Astrocyte of the spinal cord (primary cell): ENCODE measurements at regions not wholly inside any gene's neighbourhood (a gene's known extent, or its start where the extent isn't known, plus 50 kb on each side); places are given as distances from the start of the nearest gene placed in this dataset.
"Not testable (repeated sequence)": the region's sequence is repeated elsewhere in the genome, so short reads cannot be mapped to it uniquely, and the experiment has no call there.

Experiments used
- DNase-seq: peaks from one replicate; pipeline ENCODE4 v3.0.0; 2011; ENCODE audit warnings: low read depth, low spot score
- H3K4me3 ChIP-seq: 2 replicates; pipeline ENCODE4 v1.5.1; 2011; ENCODE audit warnings: low read depth, mild to moderate bottlenecking, low read length, moderate library complexity
- in situ Hi-C: cut with HindIII; loops from 2 replicates; pipeline ENCODE4 v1.10.0; 2017; ENCODE audit warnings: low sequenced_read_pairs
- TF ChIP-seq, protein P1 (sequence below): IDR thresholded peaks from 2 replicates; pipeline ENCODE4 v1.5.1; 2012; ENCODE audit warnings: low read depth, mild to moderate bottlenecking, low read length, inconsistent platforms

DNA sequence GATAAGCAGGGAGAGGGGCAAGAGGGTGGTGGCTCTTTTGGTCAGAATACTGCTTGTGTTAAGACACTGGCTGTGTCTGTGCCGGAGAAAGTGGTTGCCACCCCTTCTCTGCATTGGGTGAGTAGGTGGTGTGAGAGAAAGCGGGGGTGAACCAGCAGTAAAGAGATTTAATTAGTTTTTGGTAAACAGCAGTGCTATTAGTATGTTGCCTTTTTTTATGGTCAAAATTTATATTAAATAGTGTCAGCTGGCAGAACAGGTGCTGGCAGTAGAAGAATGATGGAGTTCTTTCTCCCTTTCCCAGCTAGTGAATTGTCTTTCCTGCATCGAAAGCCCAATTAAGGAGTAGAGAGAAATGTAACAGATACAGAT, 181.6 kb downstream of the LARP7 start:
- H3K4me3 ChIP-seq = peak overlapping the region; percentile 70
- DNase-seq = no peak
- TF ChIP-seq, protein P1, sequence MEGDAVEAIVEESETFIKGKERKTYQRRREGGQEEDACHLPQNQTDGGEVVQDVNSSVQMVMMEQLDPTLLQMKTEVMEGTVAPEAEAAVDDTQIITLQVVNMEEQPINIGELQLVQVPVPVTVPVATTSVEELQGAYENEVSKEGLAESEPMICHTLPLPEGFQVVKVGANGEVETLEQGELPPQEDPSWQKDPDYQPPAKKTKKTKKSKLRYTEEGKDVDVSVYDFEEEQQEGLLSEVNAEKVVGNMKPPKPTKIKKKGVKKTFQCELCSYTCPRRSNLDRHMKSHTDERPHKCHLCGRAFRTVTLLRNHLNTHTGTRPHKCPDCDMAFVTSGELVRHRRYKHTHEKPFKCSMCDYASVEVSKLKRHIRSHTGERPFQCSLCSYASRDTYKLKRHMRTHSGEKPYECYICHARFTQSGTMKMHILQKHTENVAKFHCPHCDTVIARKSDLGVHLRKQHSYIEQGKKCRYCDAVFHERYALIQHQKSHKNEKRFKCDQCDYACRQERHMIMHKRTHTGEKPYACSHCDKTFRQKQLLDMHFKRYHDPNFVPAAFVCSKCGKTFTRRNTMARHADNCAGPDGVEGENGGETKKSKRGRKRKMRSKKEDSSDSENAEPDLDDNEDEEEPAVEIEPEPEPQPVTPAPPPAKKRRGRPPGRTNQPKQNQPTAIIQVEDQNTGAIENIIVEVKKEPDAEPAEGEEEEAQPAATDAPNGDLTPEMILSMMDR = no peak
- in situ Hi-C loops = no loop called here

DNA sequence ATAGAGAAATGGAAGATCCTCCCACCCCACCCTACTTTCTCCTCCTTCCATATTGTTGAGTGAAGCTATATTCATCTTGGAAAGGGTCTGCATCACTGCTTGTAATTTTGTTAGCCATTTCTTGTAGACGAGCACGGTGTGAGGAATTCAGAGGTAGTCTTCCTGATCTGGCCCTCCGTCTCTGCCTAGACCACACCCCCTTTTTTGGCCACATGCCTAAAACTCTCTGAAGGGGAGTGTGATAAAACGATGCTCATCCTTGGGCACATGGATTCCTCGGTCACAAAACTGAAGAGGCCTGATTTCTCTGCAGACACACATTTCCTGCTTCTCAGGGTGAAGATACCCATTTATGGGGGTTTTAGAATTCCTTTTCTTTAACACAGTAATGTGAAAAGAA, 182.8 kb downstream of the LARP7 start:
- TF ChIP-seq, protein P1 = no peak
- no peak for DNase-seq
- in situ Hi-C loops = no loop called here
- H3K4me3 ChIP-seq = no peak overlapping the region

DNA sequence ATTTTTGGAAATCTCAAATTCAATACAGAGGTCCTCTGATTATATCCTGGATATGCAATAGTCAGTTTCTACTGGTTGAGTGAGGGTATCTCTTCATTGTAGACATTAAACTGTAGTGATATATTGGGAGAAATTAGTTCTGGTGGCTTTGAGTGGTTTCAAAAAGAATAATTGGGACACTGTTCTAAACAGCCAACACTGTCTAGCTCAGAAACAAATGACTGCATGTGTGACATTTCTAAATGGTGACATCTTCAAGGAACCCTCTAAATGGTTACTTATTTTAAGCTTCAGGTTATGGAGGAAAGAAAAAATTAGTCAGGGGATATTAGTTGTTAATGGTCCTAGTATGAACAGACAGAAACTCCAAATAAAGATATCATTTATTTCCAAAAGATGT, 186.2 kb downstream of the LARP7 start:
- in situ Hi-C loops = no loop called here
- DNase-seq = no peak
- H3K4me3 ChIP-seq = no peak overlapping the region
- TF ChIP-seq, protein P1 = no peak

DNA sequence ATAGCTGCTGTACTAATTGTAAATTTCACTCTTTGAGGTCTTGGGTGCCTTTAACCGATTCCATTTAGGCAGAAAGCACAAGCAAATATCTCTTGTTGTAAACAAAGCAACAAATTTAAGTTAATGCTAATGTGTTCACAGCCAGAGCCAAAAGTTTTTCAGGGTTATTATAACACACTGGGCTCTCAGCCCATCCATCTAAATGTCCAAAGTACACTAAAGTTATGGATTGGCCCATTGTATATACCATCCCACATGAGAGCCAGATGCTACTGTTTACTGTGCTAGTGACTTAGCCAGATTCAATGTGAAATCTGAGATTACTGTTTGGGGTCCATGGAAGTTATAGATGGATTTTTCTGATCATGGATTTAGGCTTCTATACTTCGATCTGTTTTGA, 186.7 kb downstream of the LARP7 start:
- TF ChIP-seq, protein P1 = no peak
- DNase-seq = no peak
- in situ Hi-C loops = no loop called here
- no peak overlapping the region for H3K4me3 ChIP-seq

DNA sequence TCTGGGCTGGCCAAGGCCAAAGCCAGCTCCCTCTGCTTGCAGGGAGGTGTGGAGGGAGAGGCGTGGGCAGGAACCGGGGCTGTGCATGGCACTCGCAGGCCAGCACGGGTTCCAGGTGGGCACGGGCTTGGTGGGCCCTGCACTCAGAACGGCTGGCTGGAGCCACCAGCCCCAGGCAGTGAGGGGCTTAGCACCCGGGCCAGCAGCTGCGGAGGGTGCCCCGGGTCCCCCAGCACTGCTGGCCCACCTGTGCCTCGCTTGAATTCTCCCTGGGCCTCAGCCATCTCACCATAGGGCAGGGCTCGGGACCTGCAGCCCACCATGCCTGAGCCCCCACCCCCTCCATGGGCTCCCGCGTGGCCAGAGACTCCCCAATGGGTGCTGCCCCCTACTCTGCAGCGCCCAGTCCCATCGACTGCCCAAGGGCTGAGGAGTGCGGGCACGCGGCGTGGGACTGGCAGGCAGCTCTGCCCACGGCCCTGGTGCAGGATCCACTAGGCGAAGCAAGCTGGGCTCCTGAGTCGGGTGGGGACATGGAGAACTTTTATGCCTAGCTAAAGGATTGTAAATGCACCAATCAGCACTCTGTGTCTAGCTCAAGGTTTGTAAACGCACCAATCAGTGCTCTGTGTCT, 193.9 kb downstream of the LARP7 start:
- in situ Hi-C loops = no loop called here
- TF ChIP-seq, protein P1 = no peak
- no peak overlapping the region for H3K4me3 ChIP-seq
- DNase-seq = no peak

DNA sequence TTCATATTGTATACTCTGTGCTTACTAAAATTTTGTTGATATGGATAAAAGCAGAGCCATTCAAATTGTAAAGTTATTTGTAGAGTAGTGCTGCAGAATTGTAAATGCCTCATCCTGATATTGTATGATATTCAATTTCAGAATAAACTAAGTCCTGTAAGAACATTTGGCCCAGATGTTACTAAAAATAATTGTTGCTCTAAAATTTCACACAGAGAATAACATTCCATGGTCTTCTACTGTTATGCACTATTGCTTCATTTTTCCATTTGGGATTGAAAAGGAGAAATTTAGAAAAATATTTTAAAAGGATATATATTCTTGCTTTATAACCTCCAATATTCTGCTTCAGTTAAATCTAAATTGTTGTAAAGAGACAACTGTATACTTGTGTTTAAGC, 195.6 kb downstream of the LARP7 start:
- no peak overlapping the region for H3K4me3 ChIP-seq
- in situ Hi-C loops = no loop called here
- no peak for DNase-seq
- TF ChIP-seq, protein P1 = no peak

DNA sequence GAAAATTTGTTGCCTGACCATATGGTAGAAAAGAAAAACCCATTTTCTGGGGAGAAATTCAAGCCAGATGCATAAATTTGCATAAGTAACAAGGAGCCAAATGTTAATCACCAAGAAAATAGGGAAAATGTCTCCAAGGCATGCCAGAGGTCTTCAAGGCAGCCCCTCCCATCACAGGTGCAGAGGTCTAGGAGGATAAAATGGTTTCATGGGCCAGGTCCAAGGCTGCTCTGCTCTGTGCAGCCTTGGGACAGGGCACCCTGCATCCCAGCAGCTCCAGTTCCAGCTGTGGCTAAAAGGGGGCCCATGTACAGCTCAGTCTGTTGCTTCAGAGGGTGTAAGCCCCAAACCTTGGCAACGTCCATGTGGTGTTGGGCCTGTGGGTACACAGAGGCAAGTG, 200.0 kb downstream of the LARP7 start:
- no peak for DNase-seq
- TF ChIP-seq, protein P1 = no peak
- H3K4me3 ChIP-seq = no peak overlapping the region
- in situ Hi-C loops = no loop called here

DNA sequence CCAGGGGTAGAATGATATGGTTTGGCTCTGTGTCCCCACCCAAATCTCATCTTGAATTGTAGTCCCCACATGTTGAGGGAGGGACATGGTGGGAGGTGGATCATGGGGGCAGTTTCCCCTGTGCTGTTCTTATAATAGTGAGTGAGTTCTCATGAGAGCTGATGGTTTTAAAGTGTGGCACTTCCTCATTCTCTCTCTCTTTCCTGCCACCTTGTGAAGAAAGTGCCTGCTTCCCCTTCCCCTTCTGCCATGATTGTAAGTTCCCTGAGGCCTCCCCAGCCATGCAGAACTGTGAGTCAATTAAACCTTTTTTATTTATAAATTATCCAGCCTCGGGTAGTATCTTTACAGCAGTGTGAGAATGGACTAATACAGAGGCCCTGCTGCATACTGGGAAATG, 201.1 kb downstream of the LARP7 start:
- in situ Hi-C loops, H3K4me3 ChIP-seq, DNase-seq: not testable (repeated sequence)
